ENCODE measurements at regions not wholly inside any gene's neighbourhood (a gene's known extent, or its start where the extent isn't known, plus 50 kb on each side); places are given as distances from the start of the nearest gene placed in this dataset.

DNA sequence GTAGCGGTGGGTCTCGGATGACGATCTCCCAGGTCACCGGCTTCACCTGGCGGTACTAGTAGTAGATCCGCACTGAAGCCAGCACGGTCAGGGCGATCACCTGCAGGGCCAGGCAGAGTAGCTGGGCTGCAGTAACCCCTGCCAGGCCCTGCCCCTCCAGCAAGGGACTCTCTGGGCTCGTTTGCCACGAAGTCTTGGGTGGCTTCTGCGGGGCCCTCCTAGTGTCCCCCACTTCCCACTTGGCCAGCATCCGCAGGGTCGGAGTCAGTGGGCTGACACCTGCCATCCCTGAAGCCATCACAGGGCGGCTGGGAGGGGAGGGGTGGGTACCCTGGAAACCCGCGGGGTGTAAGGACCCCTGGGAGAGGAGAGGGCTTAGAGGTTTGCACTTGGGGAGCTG, 214.0 kb downstream of the OR4C45 start:
- Histone ChIP-seq H3K9me3 (ENCODE audit: control insufficient read depth, insufficient read depth, low read depth, low read length) (no peaks in the 10 kb centered on the region), H3K4me1 (ENCODE audit: control insufficient read depth, insufficient read depth, low read length) (no peaks in the 10 kb centered on the region), H3K27ac (ENCODE audit: extremely low read depth, low read depth, low read length) (no peak overlapping the region), H3K36me3 (ENCODE audit: control insufficient read depth in 2 of 2, insufficient read depth in 1 of 2, low read length in 2 of 2) (no peaks in the 10 kb centered on the region), H3K4me3 (ENCODE audit: low read depth, low read length) (no peak overlapping the region)
- ChIA-PET CTCF (no interaction called here), POLR2A (no interaction called here)
- TF ChIP-seq ZNF473 (tag by site-specific recombination; IDR thresholded peaks at IDR 0.05) (no peak), ZIC2 (tag by site-specific recombination; IDR thresholded peaks at IDR 0.05) (no peak), MEIS1 (CRISPR knock-in tag; IDR thresholded peaks at IDR 0.05; ENCODE audit: borderline replicate concordance) (no peak), ZNF23 (tag by site-specific recombination; IDR thresholded peaks at IDR 0.05; ENCODE audit: borderline replicate concordance) (no peak), PRDM1 (tag by site-specific recombination; IDR thresholded peaks at IDR 0.05) (no peak), ZNF404 (tag by site-specific recombination; IDR thresholded peaks at IDR 0.05) (no peak), SP3 (tag by site-specific recombination; IDR thresholded peaks at IDR 0.05) (no peak)
- TF ChIP-seq, protein P1, sequence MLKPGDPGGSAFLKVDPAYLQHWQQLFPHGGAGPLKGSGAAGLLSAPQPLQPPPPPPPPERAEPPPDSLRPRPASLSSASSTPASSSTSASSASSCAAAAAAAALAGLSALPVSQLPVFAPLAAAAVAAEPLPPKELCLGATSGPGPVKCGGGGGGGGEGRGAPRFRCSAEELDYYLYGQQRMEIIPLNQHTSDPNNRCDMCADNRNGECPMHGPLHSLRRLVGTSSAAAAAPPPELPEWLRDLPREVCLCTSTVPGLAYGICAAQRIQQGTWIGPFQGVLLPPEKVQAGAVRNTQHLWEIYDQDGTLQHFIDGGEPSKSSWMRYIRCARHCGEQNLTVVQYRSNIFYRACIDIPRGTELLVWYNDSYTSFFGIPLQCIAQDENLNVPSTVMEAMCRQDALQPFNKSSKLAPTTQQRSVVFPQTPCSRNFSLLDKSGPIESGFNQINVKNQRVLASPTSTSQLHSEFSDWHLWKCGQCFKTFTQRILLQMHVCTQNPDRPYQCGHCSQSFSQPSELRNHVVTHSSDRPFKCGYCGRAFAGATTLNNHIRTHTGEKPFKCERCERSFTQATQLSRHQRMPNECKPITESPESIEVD (tag by site-specific recombination; IDR thresholded peaks at IDR 0.05) = no peak
- TF ChIP-seq, protein P2, sequence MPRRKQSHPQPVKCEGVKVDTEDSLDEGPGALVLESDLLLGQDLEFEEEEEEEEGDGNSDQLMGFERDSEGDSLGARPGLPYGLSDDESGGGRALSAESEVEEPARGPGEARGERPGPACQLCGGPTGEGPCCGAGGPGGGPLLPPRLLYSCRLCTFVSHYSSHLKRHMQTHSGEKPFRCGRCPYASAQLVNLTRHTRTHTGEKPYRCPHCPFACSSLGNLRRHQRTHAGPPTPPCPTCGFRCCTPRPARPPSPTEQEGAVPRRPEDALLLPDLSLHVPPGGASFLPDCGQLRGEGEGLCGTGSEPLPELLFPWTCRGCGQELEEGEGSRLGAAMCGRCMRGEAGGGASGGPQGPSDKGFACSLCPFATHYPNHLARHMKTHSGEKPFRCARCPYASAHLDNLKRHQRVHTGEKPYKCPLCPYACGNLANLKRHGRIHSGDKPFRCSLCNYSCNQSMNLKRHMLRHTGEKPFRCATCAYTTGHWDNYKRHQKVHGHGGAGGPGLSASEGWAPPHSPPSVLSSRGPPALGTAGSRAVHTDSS (tag by site-specific recombination; IDR thresholded peaks at IDR 0.05) = no peak

DNA sequence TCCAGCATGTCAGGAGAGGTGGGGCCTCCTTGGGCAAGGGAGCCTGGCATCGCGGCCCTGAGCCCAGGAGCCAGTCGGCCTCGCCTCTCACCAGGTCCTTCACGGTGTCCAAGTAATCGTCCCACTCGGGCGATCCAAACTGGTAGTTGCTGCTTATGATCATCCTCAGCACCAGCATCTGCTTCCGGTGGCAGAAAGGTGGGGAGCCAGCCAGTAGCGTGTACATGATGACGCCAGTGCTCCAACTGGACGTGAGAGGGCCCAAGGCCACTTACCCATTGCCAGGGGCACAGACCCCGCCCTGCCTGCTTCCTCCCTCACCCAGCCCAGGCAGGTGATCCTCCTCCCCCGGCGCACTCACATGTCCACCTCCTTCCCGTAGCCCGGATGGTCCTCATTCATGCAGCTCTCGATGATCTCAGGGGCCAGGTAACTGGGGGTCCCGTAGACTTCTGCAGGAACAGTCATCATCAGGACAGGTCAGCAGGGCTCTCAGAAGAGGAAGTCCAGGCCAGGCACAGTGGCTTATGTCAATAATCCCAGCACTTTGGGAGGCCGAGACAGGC, 214.7 kb downstream of the OR4C45 start:
- Histone ChIP-seq H3K9me3 (ENCODE audit: control insufficient read depth, insufficient read depth, low read depth, low read length) (no peaks in the 10 kb centered on the region), H3K4me1 (ENCODE audit: control insufficient read depth, insufficient read depth, low read length) (no peaks in the 10 kb centered on the region), H3K27ac (ENCODE audit: extremely low read depth, low read depth, low read length) (no peak overlapping the region), H3K36me3 (ENCODE audit: control insufficient read depth in 2 of 2, insufficient read depth in 1 of 2, low read length in 2 of 2) (no peaks in the 10 kb centered on the region), H3K4me3 (ENCODE audit: low read depth, low read length) (no peak overlapping the region)
- CTCF ChIA-PET = no interaction called here
- POLR2A ChIA-PET = no interaction called here
- TF ChIP-seq ZNF266 (tag by site-specific recombination; IDR thresholded peaks at IDR 0.05; ENCODE audit: low read depth) (no peak), ZNF776 (tag by site-specific recombination; IDR thresholded peaks at IDR 0.05; ENCODE audit: borderline replicate concordance) (no peak), ZNF664 (tag by site-specific recombination; IDR thresholded peaks at IDR 0.05) (no peak), ZNF433 (tag by site-specific recombination; IDR thresholded peaks at IDR 0.05; ENCODE audit: low read depth) (no peak)
- TF ChIP-seq, protein P3, sequence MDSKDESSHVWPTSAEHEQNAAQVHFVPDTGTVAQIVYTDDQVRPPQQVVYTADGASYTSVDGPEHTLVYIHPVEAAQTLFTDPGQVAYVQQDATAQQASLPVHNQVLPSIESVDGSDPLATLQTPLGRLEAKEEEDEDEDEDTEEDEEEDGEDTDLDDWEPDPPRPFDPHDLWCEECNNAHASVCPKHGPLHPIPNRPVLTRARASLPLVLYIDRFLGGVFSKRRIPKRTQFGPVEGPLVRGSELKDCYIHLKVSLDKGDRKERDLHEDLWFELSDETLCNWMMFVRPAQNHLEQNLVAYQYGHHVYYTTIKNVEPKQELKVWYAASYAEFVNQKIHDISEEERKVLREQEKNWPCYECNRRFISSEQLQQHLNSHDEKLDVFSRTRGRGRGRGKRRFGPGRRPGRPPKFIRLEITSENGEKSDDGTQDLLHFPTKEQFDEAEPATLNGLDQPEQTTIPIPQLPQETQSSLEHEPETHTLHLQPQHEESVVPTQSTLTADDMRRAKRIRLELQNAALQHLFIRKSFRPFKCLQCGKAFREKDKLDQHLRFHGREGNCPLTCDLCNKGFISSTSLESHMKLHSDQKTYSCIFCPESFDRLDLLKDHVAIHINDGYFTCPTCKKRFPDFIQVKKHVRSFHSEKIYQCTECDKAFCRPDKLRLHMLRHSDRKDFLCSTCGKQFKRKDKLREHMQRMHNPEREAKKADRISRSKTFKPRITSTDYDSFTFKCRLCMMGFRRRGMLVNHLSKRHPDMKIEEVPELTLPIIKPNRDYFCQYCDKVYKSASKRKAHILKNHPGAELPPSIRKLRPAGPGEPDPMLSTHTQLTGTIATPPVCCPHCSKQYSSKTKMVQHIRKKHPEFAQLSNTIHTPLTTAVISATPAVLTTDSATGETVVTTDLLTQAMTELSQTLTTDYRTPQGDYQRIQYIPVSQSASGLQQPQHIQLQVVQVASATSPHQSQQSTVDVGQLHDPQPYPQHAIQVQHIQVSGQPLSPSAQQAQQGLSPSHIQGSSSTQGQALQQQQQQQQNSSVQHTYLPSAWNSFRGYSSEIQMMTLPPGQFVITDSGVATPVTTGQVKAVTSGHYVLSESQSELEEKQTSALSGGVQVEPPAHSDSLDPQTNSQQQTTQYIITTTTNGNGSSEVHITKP (tag by site-specific recombination; IDR thresholded peaks at IDR 0.05) = no peak

DNA sequence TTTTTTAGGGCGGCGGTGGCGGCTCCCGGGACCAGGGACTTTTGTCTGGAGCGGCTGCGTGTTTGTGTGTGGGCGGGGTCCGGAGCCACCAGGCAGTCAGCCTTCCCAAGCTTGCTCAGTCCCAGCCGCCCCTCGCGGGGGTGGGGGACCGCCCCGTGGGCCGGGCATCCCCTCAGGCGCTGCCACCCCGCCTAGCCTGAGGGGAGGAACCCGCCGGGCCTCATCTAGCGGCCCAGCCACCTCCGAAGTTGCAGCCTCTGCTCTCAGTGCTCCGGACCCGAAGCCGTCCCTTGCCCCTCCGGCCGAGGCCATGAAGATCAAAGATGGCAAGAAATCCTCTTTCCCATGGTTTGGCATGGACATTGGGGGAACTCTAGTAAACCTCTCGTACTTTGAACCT, 235.2 kb downstream of the OR4C45 start:
- ChIA-PET POLR2A (no interaction called here), CTCF (no interaction called here)
- TF ChIP-seq ZNF76 (tag by site-specific recombination; IDR thresholded peaks at IDR 0.05; ENCODE audit: borderline replicate concordance, low read depth) (no peak), ZNF571 (tag by site-specific recombination; IDR thresholded peaks at IDR 0.05) (no peak), ZNF623 (tag by site-specific recombination; IDR thresholded peaks at IDR 0.05) (no peak)
- TF ChIP-seq, protein P4, sequence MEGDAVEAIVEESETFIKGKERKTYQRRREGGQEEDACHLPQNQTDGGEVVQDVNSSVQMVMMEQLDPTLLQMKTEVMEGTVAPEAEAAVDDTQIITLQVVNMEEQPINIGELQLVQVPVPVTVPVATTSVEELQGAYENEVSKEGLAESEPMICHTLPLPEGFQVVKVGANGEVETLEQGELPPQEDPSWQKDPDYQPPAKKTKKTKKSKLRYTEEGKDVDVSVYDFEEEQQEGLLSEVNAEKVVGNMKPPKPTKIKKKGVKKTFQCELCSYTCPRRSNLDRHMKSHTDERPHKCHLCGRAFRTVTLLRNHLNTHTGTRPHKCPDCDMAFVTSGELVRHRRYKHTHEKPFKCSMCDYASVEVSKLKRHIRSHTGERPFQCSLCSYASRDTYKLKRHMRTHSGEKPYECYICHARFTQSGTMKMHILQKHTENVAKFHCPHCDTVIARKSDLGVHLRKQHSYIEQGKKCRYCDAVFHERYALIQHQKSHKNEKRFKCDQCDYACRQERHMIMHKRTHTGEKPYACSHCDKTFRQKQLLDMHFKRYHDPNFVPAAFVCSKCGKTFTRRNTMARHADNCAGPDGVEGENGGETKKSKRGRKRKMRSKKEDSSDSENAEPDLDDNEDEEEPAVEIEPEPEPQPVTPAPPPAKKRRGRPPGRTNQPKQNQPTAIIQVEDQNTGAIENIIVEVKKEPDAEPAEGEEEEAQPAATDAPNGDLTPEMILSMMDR (tag by site-specific recombination; IDR thresholded peaks at IDR 0.05) = no peak
- TF ChIP-seq, protein P5, sequence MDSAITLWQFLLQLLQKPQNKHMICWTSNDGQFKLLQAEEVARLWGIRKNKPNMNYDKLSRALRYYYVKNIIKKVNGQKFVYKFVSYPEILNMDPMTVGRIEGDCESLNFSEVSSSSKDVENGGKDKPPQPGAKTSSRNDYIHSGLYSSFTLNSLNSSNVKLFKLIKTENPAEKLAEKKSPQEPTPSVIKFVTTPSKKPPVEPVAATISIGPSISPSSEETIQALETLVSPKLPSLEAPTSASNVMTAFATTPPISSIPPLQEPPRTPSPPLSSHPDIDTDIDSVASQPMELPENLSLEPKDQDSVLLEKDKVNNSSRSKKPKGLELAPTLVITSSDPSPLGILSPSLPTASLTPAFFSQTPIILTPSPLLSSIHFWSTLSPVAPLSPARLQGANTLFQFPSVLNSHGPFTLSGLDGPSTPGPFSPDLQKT (IDR thresholded peaks at IDR 0.05; ENCODE audit: borderline replicate concordance, low read depth, low read length) = no peak

More for the DNA sequence above, 235.2 kb downstream of the OR4C45 start:
- H3K4me1 ChIP-seq (ENCODE audit: control insufficient read depth, insufficient read depth, low read length) = no peaks in the 10 kb centered on the region
- no peak overlapping the region for H3K27ac ChIP-seq (ENCODE audit: extremely low read depth, low read depth, low read length)
- H3K4me3 ChIP-seq (ENCODE audit: low read depth, low read length) = no peak overlapping the region
- no peaks in the 10 kb centered on the region for H3K36me3 ChIP-seq (ENCODE audit: control insufficient read depth in 2 of 2, insufficient read depth in 1 of 2, low read length in 2 of 2)
- no peaks in the 10 kb centered on the region for H3K9me3 ChIP-seq (ENCODE audit: control insufficient read depth, insufficient read depth, low read depth, low read length)
